Activated gamma-delta T cell treated with Interleukin-2 at 50 U/mL for 16 hours (primary cell): ENCODE measurements at regions not wholly inside any gene's neighbourhood (a gene's known extent, or its start where the extent isn't known, plus 50 kb on each side); places are given as distances from the start of the nearest gene placed in this dataset.

Experiments
- DNase-seq: peaks from one replicate; pipeline ENCODE4 v3.0.0-alpha.2; 2020

DNA sequence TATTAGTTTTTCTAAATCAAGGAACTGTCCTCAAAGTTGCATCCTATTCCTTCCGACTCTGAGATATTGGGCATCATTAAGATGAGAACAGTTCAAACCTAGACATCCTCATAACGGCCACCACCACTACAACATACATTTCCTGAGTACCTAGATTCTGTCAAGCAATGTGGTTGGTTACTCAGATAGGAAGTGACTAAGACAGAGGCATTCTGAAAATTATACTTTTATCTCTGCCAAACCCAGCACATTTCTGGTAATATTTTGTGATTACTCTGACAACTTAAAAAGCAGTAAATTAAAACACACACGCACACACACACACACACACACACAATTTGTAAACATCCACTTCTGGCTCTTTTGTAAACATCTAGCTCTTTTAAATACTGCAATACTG lies 291.2 kb upstream of the MEOX2 start:
- DNase-seq, result no peak

DNA sequence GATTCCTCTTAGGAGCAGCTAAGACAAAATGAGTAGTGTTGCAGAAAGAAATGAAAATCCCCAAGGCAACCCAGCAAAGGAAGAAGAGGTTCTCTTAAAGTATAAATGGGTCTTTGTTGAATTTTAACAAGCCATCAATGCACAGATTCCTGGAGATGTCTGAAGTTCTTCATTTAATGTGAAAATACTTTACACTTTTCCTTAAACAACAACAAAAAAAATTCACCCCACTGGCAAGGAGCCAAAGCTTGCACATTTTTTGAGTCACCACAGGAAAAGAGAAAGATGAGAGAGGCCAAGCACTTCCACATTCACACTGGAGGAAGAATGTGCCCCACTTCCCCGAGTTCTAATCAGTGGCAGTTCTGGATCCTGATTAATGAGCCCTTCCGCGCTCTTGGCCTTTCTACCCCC lies 286.4 kb upstream of the MEOX2 start:
- no peak for DNase-seq

- DNase-seq, result no peak
Measured at GRCh38 chr7:15967551-15967950, 281.1 kb upstream of the MEOX2 start.

GRCh38 chr7:15967121-15967520 lies 280.6 kb upstream of the MEOX2 start:
- no peak for DNase-seq

DNA sequence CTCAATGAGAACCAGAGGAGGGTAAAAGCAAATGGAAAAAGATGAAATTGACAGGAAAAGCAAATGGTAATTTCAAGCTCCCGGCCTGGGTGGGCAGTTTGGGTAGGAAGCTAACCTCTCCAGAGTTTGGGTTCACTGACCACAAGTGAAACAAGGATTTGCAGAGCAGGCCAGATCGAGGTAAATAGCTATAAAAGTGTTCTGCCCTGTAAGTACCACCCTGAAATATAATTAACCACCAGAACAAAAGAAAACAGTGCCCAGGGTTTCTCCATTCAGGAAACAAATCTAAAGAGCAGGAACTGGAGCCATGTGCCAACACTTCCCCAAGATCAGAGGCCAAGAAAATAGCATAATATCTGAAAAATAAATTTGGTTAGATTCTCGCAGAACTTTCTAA lies 276.7 kb upstream of the MEOX2 start:
- no peak for DNase-seq

DNA sequence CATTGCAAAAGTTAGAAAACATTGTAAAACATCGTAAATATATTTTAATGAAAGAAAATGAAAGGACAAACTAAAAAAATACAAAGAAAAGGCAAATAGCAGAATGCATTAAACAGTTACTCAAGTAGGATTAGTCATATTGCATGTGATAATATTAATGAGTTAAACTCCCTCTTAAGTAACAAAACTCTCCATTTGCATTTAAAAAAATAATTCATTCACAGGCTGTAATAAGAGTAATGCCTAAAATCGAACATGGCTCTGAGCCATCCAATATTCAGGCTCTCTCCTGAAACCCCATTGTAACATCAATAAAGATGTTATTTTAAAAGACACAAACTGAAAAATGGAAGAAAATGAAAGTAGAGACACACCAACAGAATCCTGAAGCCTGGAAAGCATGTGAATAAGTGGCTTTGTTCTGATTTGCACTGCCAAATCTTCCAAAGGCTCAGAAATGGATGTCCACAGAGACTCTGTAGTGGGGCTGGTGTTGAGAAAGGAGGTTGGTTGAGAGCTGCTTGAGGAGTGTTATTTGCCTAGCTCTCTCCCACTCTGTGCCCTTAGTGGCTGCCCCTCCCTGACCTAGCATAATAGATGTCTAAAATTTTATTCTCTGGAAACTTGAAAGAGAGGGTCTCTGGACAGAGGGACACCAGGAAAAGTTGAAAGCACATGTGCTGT lies 268.3 kb upstream of the MEOX2 start:
- DNase-seq, result no peak

- no peak for DNase-seq
Measured at GRCh38 chr7:15950299-15950698, 263.8 kb upstream of the MEOX2 start.

GRCh38 chr7:15947754-15948153 lies 261.3 kb upstream of the MEOX2 start:
- no peak for DNase-seq

GRCh38 chr7:15938115-15938514 lies 251.6 kb upstream of the MEOX2 start:
- DNase-seq, result no peak

DNA sequence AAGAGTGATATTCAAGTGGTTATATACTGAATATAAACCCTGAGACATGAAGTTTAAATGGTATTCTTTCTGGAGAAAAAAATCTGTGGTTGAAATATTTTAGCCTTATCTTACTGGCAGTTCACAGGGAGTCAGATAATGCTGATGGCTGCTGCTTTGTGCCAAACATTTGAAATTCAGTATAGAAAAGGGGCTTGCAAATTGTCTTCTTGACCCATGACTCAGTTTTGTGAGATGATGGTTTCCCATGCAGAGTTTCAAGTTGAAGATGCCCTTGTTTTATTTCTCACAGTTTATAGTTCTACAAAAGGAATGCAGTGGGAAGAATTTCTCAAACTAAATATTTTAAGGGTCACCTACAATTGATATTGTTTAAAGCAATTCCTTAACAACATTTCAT lies 251.1 kb upstream of the MEOX2 start:
- DNase-seq, result no peak

DNA sequence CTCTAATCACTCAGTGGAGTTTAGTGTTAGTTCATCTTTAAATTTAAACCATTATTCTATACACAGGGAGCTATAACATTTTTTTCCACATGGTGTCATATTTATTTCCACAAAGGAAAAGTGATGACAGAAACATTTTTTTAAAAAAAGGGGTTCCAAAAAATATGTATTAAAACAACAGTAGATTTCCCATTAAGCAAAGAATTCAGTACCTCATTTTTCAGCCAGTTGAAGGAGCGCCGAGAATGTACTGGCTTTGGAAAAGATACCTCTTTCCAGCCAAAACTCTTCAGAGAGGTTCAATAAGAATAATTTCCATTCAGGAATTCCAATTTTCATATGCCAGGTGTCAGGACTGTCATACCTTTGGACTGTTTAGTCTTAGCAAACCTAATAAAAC lies 250.5 kb upstream of the MEOX2 start:
- no peak for DNase-seq

GRCh38 chr7:15932318-15932717 lies 245.8 kb upstream of the MEOX2 start:
- DNase-seq, result no peak

DNA sequence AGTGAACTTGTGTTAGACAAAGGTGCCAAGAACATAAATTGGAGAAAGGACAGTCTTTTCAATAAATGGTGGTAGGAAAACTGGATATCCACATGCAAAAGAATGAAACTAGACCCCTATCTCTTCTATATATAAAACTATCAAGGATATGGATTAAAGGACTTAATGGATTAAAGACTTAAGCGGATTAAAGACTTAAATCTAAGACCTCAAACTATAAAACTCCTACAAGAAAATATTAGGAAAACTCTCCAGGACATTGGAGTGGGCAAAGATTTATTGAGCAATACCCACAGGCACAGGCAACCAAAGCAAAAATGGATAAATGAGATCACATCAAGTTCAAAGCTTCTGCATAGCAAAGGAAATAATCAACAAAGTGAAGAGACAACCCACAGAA lies 242.9 kb upstream of the MEOX2 start:
- no peak for DNase-seq

DNA sequence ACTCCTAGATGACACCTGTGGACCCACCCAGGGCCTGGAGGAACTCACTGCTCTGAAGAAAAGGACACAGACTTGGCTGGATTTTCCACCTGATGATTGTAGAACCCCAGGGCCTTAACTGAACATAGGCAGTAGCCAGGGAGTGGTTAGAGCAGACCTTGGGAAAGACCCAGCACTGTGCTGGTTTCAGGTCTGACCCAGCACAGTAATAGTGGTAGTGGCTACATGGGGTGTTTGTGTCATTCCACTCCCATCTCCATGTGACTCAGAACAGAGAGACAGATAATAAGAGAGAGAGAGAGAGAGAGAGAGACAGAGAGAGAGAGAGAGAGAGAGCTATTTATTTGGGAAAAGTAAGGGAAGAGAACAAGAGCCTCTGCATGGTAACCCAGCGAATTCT lies 239.1 kb upstream of the MEOX2 start:
- no peak for DNase-seq

- no peak for DNase-seq
Measured at GRCh38 chr7:15924910-15925309, 238.4 kb upstream of the MEOX2 start.

- no peak for DNase-seq
Measured at GRCh38 chr7:15922002-15922401, 235.5 kb upstream of the MEOX2 start.

DNA sequence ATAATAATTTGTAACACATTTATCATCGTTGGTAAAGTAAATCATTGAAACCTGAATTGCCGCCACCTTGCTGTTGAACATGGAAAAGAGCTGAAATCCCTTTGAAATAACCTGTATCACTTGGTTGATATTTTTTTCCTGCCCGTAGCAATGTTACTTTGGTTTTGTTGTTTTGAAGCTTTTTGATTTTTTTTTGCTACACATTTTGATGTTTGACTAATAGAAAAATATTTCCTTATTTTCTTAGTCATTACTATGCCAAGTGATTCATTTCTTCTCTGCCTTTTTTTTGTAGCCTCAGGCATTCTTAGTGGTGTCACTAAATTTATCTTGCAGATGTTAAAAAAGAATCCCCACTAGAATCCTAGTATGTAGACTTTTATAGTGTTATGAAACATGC lies 235.1 kb upstream of the MEOX2 start:
- DNase-seq, result no peak

GRCh38 chr7:15920953-15921352 lies 234.5 kb upstream of the MEOX2 start:
- DNase-seq, result no peak

DNA sequence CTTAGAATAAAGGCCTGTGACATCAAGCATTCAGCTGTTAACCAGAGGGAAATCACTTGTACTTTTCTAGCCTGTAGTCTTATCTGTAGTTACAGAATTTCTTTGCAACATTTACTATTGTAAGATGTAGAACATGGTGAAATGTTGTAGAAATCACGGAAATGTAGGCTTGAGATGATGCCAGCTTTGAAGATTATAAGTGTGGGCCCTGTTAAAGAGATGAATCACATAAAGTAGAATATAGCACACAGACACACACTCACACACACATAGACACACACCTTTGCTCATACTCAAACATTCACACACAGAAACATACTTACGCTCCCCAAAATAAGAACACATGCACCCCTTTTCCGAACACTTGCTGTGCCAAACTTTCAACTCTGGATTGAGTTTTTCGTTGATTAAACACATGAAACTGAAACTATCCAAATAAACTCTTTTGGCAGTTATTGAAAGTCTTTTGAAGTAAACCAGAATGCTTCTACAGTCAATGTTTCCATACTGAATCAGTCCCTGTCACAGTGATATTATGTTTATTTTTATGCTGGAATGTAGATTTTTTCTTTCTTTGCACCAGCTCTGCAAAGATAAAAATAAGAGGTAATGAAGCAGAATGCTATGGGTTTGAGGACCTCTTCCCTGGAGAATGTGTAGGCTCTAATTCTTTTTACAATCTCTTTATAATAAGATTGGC lies 230.3 kb upstream of the MEOX2 start:
- DNase-seq, result no peak

- no peak for DNase-seq
Measured at GRCh38 chr7:15915686-15916293, 229.3 kb upstream of the MEOX2 start.

- no peak for DNase-seq
Measured at GRCh38 chr7:15914611-15915010, 228.1 kb upstream of the MEOX2 start.

DNA sequence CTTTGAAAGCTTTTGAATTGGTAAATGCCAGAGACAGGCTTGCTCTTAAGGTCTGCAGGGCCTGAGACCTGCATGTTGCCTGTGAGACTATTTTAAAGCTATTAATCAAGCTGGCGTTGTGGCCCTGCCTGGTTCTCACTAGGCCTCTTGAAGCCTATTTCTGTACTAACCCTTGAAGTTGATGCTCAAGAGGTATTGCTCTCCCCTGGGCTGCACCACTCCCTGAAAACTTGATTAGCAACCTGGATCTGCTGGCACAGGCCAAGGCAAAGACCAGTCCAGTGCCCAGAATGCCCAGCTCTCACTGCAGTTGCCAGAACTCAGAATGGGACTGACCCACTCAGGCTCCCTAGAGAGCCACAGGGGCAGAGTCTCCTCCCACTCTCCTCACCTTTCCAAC lies 220.0 kb upstream of the MEOX2 start:
- no peak for DNase-seq

DNA sequence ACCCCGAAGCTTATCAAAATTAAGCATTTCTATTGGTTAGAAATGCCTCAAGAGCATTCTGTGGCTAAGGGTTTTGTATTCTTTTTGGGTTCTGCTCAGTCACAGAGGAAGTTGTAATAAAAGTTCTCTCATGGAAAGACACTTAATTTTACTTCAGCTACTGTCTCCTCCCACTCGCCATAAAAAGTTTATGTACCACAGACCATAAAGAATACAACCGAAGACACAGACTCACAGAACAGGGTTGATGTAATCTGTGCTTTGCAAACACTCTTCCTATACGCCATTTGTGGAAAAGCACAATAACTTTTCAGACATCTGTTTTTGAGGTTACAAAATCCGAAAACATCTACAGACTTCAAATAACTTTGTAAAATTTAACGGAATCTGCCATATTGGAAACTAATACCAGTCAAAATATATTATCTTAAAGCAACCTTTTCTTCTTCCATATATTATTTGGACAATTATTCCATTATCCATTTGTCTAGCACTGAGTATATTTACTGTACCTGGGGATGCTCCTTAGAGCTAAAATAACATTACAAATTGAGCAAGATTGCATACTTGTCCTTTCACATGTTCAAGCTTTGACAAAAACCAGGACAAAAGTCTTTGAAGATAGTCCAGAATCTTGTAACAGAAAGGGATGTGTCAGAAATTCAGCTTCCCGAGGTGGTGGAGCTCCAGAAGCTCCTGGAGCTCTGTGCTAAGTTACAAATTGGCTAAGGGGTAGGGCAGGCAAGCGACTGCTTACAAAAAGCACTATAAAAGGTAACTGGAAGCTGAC lies 219.0 kb upstream of the MEOX2 start:
- DNase-seq, result no peak
